Middle frontal gyrus (tissue), 1 donor: ENCODE measurements at regions not wholly inside any gene's neighbourhood (a gene's known extent, or its start where the extent isn't known, plus 50 kb on each side); places are given as distances from the start of the nearest gene placed in this dataset.

Experiments
- DNase-seq: peaks from one replicate; pipeline ENCODE4 v3.0.0-alpha.2; 2015; ENCODE audit warnings: low spot score; ENCODE audit errors: extremely low spot score

DNA sequence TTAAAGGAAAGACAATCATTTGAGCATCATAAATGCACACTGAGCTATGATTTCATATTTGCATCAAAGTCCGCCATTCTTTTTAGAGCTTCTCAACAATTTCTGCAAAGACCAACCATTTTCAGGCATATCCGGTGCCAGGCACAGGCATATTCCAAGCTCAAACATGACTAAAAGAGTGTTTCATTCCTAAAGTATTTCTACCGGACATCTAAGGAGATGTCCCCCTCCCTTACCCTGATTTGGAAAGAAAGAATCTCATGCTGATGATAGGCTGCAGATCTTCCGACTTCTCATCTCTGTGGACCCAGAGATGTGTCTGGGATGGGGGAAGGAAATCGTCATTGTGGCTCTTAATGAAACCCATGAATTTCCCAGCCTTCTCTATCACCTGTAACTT, 600.5 kb upstream of the MGMT start:
- DNase-seq, result no peak

DNA sequence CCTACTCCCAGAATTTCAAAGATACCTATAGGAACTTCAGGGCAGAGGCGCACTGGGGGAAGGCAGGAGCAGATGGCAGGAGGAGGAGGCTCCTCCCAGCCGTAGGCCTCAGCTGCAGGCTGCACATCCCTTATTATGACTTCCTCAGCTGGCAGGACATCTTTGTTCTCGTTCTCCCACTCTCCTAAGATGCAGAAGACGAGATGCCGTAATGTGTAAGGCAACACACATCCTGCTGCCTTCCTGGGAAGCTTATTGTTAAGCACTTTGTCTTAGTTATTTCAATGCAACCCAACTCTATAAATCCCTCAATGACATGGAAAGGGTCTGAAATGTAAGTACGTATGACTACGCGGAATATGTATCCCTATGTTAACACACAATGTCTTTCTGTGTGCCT, 599.8 kb upstream of the MGMT start:
- DNase-seq, result no peak

- DNase-seq, result no peak
These were observed 599.2 kb upstream of the MGMT start for GRCh38 chr10:128867819-128868218.

GRCh38 chr10:128868481-128868880, 598.6 kb upstream of the MGMT start:
- no peak for DNase-seq

- no peak for DNase-seq
These were observed 597.8 kb upstream of the MGMT start for GRCh38 chr10:128869101-128869749.

DNA sequence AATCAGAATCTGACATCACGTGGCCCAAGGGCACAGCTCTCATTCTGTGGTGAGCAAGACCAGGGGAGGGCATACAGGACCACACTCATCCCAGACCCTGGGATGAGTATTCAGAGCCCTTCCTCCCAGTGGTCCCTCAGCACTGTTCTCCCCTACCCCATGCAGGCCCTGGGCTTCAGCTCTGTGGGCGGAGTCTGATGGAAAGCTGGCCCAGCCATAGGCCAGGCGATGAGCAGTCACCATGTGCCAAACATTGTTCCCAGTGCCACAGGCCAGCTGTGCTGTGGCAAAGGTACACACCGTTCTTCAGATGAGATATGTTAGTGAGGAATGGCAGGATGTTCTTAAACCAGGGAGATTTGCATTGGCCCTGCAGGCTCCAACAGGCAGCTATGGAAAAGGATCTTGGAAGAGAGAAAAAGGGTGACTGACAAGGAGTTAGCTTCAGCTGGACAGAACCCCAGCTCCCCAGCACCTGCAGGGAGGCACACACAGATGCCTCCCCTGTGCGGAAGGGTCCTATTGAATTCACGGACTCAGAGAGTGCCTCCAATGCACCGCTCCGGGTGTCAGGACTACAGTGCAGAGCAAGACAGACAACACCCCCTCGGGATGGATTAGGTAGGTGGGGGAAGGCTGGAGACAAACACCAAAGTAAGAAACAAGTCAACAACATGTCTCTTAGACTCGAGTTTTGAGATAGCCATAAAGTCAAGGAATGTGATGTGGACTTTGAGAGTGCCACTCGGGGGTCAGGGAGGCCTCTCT, 596.0 kb upstream of the MGMT start:
- DNase-seq, result no peak

- DNase-seq, result no peak
These were observed 595.3 kb upstream of the MGMT start for GRCh38 chr10:128871671-128872231.

DNA sequence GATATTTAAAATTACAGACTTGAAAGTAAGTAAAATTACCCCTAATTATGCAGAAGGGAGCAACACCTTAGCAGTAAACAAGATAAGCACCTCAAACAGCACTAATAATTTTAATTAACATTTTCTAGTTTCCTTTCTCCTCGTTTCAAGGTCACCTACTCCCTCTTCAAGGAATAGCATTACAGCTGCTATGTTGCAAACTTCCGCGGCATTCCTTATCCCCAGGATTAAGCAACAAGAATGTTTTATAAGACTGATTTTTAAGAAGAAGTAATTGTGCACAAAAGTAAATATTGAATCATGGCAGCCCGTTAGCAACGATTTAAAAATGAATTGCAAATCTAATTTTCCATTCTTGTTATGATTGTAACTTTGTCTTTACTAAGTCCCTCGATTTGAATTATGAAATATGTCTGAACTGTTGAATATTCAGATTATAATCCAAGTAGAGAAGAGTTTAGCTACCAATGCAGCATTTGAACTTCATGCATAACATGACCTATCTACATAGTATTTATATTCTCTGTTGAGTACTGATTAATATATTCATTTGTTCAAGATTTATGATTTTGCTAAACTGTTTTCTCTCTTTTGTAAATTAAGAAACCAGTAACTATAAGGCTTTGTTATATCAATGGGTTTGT, 593.5 kb upstream of the MGMT start:
- no peak for DNase-seq

- no peak for DNase-seq
These were observed 592.7 kb upstream of the MGMT start for GRCh38 chr10:128874331-128874730.

DNA sequence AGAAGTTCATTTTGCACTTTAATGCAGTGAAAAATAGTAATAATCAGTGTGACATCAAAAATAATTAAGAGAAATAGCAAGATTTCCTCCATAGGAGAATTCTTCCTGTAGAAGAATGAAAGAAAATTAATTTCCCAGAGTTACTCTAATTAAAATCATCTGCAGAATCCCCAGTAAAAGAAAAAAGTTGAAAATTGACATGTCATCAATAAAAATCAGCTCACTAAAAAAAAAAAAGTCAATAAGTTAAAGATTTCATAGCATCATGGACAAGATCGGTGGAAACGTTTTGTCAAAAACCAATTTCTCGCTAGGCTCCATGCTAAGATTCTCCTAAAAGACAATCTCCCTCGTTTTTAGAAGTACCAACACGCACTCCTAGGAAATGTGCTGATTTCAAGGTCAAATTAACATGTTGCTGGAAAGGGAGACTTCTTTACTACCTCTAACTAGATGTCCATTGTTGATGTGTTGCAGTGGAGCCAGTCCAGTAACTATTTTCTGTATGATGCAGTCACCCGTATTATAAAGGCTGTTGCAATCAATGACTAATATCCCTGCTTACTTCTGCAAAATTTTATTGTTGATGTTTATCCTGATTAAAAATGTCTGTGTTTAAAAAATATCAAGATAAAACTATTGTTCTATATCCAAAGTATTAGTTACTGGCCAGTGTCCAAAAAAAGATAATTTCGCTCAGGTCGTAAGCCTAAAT, 591.9 kb upstream of the MGMT start:
- DNase-seq, result no peak

DNA sequence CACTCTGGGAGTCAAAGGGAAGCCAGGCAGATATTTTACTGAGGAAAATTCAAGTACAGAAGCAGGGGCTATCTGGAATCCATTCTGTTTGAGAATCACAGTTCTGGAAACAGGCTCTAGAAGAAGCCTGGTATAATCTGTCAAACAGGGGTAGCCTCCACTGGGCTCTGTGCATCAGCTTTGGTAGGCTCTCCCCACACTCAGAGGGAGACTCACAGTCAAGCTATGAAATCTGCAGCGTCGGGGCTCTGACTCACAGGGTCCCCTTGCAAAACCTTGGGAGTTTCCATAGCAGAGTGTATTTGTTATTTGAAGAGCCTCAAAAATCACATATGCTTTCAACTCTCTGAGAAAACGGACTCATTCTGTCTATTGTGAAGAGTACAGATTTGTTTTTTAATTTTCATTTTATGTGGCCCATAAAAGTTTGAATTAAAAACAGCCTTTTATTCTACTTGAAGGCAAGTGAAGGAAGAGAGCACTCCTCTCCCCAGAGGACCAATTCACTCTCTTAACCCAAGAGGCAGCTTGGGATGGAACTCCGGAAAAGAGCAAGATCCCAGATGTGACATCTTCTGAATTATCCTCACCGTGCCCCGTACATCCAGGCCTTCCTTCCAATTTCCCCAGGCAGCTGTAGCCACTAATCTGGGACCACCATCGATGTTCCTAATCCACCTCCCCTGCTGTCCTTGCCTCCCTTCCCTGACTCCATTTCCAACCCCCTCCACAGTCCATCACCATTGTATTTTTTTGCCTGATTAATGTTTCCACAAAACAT, 590.9 kb upstream of the MGMT start:
- DNase-seq, result no peak

GRCh38 chr10:128877141-128877540, 589.9 kb upstream of the MGMT start:
- no peak for DNase-seq

DNA sequence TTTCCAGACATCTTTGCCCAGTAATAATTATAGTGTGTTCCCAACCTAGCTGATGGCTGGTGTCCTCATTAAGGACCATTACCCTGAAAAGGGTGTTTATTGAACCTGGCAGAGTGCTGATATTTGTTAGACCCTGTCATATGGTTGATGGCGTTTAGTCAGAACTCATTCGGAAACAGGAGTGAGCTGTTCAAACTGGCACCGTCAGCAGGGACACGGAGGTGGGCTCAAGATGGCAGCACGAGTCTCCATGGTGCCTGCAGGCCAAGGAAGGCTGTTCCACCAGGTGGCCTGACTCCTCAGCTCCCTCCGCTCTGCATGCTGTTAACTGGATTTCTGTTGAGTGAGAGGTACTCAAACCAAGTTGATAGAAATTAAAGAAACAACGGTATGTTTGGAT, 589.1 kb upstream of the MGMT start:
- no peak for DNase-seq

DNA sequence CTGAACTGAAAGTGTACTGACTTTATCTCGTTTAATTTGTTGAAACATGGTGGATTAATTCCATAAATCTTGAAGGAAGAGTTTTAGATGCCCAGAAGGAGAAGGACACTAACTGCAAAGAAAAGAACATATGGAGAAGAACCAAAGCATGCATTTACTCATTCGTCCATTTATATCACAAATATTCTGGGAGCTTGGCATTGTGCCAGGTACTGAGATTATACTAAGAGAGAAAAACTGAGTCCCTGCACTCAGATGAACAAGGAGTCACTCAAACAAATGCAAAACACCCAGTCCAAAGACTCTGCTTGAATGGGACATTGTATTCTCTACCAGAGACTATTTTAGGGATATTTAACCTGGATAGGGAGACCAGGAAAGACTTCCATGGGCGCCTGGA, 588.0 kb upstream of the MGMT start:
- no peak for DNase-seq

DNA sequence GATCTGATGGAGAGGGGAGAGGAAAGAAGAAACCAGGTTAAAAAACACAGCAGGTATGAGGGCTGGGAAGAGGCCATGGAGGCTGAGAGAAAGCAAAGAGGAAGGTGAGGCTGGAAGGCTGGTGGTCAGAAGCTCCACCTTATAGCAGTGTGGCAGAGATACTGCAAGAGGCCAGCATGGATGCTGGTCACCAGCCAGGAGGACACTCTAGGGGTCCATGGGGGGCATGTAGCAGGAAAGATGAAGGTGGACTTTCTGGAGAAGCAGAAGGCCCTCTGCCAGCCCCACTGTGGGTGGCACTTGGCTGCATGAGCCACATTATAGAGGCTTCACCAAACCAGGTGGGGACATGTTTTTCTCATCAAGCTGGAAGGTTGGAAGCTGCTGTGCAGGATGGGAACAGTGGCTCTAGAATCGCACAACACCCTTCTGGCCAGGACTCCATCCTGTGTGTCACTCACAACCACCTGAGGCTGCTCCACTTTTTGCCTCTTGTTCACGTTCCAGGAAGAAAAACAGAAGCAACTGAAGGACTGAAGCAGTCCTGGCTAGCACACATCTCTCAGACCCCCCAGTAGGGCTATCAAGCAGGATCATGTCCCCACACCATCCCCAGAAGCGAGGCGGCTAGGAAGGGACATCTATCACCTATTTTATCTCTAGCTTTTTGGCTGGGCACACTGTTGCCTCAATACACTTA, 587.5 kb upstream of the MGMT start:
- no peak for DNase-seq

- no peak for DNase-seq
These were observed 586.8 kb upstream of the MGMT start for GRCh38 chr10:128880159-128880725.

- no peak for DNase-seq
These were observed 586.0 kb upstream of the MGMT start for GRCh38 chr10:128881086-128881485.

GRCh38 chr10:128883231-128884032, 583.6 kb upstream of the MGMT start:
- DNase-seq, result no peak

DNA sequence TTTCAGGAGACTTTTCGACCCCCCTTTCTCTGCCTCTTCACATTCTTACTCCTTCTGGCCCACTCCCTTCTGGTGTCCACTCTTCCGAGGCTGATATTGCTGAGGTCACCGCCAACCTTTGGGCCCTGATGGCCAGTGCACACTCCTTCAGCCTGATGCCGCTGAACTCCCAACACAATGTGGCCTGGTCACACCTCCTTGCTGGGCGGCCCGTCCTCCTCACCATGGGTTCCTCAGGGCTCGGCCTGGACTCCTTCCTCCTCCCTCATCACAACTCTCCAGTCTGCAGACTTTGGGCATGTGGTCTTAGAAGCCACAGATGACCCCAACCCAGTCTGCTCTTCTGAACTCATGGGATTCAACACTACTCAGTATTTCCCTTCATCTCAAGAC, 583.0 kb upstream of the MGMT start:
- DNase-seq, result no peak
